ENCODE measurements at regions not wholly inside any gene's neighbourhood (a gene's known extent, or its start where the extent isn't known, plus 50 kb on each side); places are given as distances from the start of the nearest gene placed in this dataset.

DNA sequence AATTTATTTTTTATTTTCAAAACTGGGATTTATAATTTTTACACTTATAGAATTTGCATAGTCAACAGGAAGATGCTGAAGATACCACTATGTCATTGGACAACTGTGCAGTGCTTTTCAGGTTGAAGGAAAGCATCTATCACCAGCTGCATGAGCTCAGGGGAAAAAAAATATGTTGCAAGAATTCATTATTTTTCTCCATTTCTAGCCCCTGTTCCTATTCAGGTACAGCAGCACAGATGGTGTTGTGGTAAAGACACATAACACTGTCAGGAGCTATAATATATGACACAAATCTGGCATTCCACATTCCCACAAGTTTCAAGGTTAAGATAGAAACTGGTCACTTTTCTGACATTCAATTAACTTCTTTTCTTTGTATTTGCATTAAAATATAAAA, 1088.6 kb downstream of the MAT2B start:
- DNase-seq (ENCODE audit: low read depth, low spot score) (no peak), FAIRE-seq (no peak)
- TF ChIP-seq, protein P1, sequence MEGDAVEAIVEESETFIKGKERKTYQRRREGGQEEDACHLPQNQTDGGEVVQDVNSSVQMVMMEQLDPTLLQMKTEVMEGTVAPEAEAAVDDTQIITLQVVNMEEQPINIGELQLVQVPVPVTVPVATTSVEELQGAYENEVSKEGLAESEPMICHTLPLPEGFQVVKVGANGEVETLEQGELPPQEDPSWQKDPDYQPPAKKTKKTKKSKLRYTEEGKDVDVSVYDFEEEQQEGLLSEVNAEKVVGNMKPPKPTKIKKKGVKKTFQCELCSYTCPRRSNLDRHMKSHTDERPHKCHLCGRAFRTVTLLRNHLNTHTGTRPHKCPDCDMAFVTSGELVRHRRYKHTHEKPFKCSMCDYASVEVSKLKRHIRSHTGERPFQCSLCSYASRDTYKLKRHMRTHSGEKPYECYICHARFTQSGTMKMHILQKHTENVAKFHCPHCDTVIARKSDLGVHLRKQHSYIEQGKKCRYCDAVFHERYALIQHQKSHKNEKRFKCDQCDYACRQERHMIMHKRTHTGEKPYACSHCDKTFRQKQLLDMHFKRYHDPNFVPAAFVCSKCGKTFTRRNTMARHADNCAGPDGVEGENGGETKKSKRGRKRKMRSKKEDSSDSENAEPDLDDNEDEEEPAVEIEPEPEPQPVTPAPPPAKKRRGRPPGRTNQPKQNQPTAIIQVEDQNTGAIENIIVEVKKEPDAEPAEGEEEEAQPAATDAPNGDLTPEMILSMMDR (optimal IDR thresholded peaks at IDR 0.05 in 1 of 3, IDR thresholded peaks at IDR 0.05 in 1 of 3, conservative IDR thresholded peaks at IDR 0.05 in 1 of 3; ENCODE audit: extremely low read depth in 1 of 3, insufficient read depth in 2 of 3, low read length in 3 of 3): no peak
- no peak for TF ChIP-seq EZH2 (IDR thresholded peaks at IDR 0.05; ENCODE audit: low read length)
- H3K79me2 ChIP-seq (ENCODE audit: control insufficient read depth, insufficient read depth, low read length): no peaks in the 10 kb centered on the region
- H4K20me1 ChIP-seq (ENCODE audit: control insufficient read depth, extremely low read depth, insufficient read depth, low read length): no peaks in the 10 kb centered on the region
- H3K9me1 ChIP-seq (ENCODE audit: control insufficient read depth, extremely low read depth, insufficient read depth, low read length): no peaks in the 10 kb centered on the region
- H2AFZ ChIP-seq (ENCODE audit: control insufficient read depth, low read length): no peak overlapping the region
- H3K36me3 ChIP-seq (ENCODE audit: control insufficient read depth in 2 of 2, extremely low read depth in 1 of 2, insufficient read depth in 2 of 2, low read length in 2 of 2): no peaks in the 10 kb centered on the region
- no peak overlapping the region for H3K4me2 ChIP-seq (ENCODE audit: control insufficient read depth, extremely low read depth, insufficient read depth, low read depth, low read length)
- H3K9me3 ChIP-seq (ENCODE audit: control insufficient read depth, low read depth, low read length): no peaks in the 10 kb centered on the region
- no peak overlapping the region for H3K27ac ChIP-seq (ENCODE audit: control insufficient read depth, insufficient read depth, low read length)
- H3K4me1 ChIP-seq (ENCODE audit: control insufficient read depth, extremely low read depth, insufficient read depth, low read length): no peaks in the 10 kb centered on the region
- H3K4me3 ChIP-seq (ENCODE audit: control insufficient read depth in 2 of 3, extremely low read depth in 1 of 3, insufficient read depth in 2 of 3, low read depth in 1 of 3, low read length in 3 of 3): no peak overlapping the region
- H3K27me3 ChIP-seq (ENCODE audit: control insufficient read depth, extremely low read depth, insufficient read depth, low read length): no peaks in the 10 kb centered on the region
- dilution Hi-C loops (cut with MboI; ENCODE audit: extremely low pct_ligation_motif_present, low sequenced_read_pairs): no loop called here
- no peak overlapping the region for H3K9ac ChIP-seq (ENCODE audit: control insufficient read depth, extremely low read depth, insufficient read depth, low read length)

DNA sequence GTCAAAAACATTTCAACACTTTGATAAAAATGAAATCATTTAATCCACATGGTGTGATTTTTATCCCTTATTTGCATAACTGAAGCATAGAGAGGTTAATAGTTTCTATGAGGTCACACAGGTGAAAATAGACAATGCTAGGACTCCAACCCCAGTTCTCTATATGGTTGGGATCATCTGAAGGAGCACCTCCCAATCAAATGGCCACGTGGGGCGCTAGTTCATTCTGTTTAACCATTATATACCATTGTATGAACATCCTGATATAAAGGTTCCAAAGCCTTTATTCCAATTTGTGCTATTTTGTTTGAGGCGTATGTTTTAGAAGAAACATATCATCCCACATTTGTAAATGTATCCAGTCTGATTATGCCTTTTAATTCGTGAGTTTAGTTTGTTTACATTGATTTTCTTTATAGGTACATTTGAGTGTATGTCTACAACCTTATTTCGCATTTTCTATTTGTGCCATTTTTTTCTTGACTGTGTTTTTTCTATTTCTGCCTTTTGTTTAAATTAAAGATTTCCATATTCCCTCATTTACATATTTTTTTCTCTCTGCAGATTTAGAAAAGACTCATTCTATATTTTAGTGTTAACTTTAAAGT, 1092.0 kb downstream of the MAT2B start:
- Histone ChIP-seq H3K9me3 (ENCODE audit: control insufficient read depth, low read depth, low read length) (peaks cover 2% of the 10 kb centered on the region), H3K27me3 (ENCODE audit: control insufficient read depth, extremely low read depth, insufficient read depth, low read length) (no peaks in the 10 kb centered on the region), H2AFZ (ENCODE audit: control insufficient read depth, low read length) (no peak overlapping the region), H3K9ac (ENCODE audit: control insufficient read depth, extremely low read depth, insufficient read depth, low read length) (no peak overlapping the region), H3K79me2 (ENCODE audit: control insufficient read depth, insufficient read depth, low read length) (no peaks in the 10 kb centered on the region), H3K4me2 (ENCODE audit: control insufficient read depth, extremely low read depth, insufficient read depth, low read depth, low read length) (no peak overlapping the region), H3K4me1 (ENCODE audit: control insufficient read depth, extremely low read depth, insufficient read depth, low read length) (no peaks in the 10 kb centered on the region), H3K27ac (ENCODE audit: control insufficient read depth, insufficient read depth, low read length) (no peak overlapping the region), H3K36me3 (ENCODE audit: control insufficient read depth in 2 of 2, extremely low read depth in 1 of 2, insufficient read depth in 2 of 2, low read length in 2 of 2) (no peaks in the 10 kb centered on the region), H4K20me1 (ENCODE audit: control insufficient read depth, extremely low read depth, insufficient read depth, low read length) (no peaks in the 10 kb centered on the region), H3K9me1 (ENCODE audit: control insufficient read depth, extremely low read depth, insufficient read depth, low read length) (no peaks in the 10 kb centered on the region), H3K4me3 (ENCODE audit: control insufficient read depth in 2 of 3, extremely low read depth in 1 of 3, insufficient read depth in 2 of 3, low read depth in 1 of 3, low read length in 3 of 3) (no peak overlapping the region)
- dilution Hi-C loops (cut with MboI; ENCODE audit: extremely low pct_ligation_motif_present, low sequenced_read_pairs): no loop called here
- DNase-seq (ENCODE audit: low read depth, low spot score): no peak
- no peak for FAIRE-seq
- no peak for TF ChIP-seq EZH2 (IDR thresholded peaks at IDR 0.05; ENCODE audit: low read length)
- TF ChIP-seq, protein P1 (optimal IDR thresholded peaks at IDR 0.05 in 1 of 3, IDR thresholded peaks at IDR 0.05 in 1 of 3, conservative IDR thresholded peaks at IDR 0.05 in 1 of 3; ENCODE audit: extremely low read depth in 1 of 3, insufficient read depth in 2 of 3, low read length in 3 of 3): peak in 2 of 3 experiments; percentile 15 to 18

All from keratinocyte (primary cell).